ENCODE measurements at regions not wholly inside any gene's neighbourhood (a gene's known extent, or its start where the extent isn't known, plus 50 kb on each side); places are given as distances from the start of the nearest gene placed in this dataset.

GRCh38 chr5:97420646-97421045 is 237.6 kb upstream of the RIOK2 start:
- no peaks in the 10 kb centered on the region for H3K27me3 ChIP-seq (ENCODE audit: control insufficient read depth in 4 of 4, insufficient read depth in 4 of 4, low read length in 3 of 4)
- 42% methylated on average over 1 of the region's 1 CpG for WGBS
- H3K4me3 ChIP-seq (ENCODE audit: low read depth in 1 of 3, low read length in 3 of 3) = no peak overlapping the region
- H3K9me3 ChIP-seq (ENCODE audit: control insufficient read depth in 4 of 4, low read length in 3 of 4) = no peaks in the 10 kb centered on the region
- H3K27ac ChIP-seq (ENCODE audit: low read depth in 1 of 2, low read length in 2 of 2) = no peak overlapping the region
- no peak overlapping the region for H3K9ac ChIP-seq (ENCODE audit: low read depth in 1 of 2, low read length in 2 of 2)
- TF ChIP-seq SP1 (IDR thresholded peaks at IDR 0.05) = no peak
- TF ChIP-seq TAF1 (conservative IDR thresholded peaks at IDR 0.05) = no peak
- TF ChIP-seq EGR1 (IDR thresholded peaks at IDR 0.05; ENCODE audit: low read depth in 2 of 2) = no peak
- TF ChIP-seq JUND (IDR thresholded peaks at IDR 0.05) = no peak
- no peak for TF ChIP-seq NR2F2 (IDR thresholded peaks at IDR 0.05)
- TF ChIP-seq GABPA (IDR thresholded peaks at IDR 0.05 in 1 of 2, conservative IDR thresholded peaks at IDR 0.05 in 1 of 2) = no peak
- TF ChIP-seq RAD21 (IDR thresholded peaks at IDR 0.05) = no peak
- no peak for TF ChIP-seq FOXA2 (IDR thresholded peaks at IDR 0.05)
- TF ChIP-seq ATF3 (IDR thresholded peaks at IDR 0.05) = no peak
- no peak for TF ChIP-seq RXRA (IDR thresholded peaks at IDR 0.05)
- no peak for TF ChIP-seq REST (IDR thresholded peaks at IDR 0.05)
- TF ChIP-seq ZBTB33 (IDR thresholded peaks at IDR 0.05) = no peak
- no peak for TF ChIP-seq YY1 (IDR thresholded peaks at IDR 0.05)
- no peaks in the 10 kb centered on the region for H3K4me1 ChIP-seq (ENCODE audit: control insufficient read depth in 4 of 4, insufficient read depth in 4 of 4, low read length in 3 of 4)
- no peaks in the 10 kb centered on the region for H3K36me3 ChIP-seq (ENCODE audit: control insufficient read depth in 4 of 4, insufficient read depth in 3 of 4, low read depth in 1 of 4, low read length in 3 of 4)
- no peak for DNase-seq (ENCODE audit: low spot score)

DNA sequence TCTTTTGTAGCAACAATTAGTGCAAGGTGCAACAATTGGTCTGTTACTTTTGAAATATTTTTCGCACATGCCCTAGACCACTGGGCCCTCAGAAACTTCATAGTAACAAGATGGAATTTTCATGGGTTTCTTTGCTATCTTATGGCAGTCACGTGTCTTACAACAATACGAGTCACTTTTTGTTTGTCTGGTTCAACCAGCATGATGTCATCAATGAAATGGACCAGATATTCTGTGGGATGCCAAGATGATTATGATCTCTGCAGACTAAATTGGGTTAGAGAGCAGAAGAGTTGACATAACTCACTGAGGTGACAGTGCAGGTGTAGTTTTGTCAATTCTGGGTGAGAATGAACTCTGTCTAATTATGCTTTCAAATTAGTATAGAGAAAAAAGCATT is 239.6 kb upstream of the RIOK2 start:
- H3K27ac ChIP-seq (ENCODE audit: low read depth in 1 of 2, low read length in 2 of 2) = no peak overlapping the region
- H3K36me3 ChIP-seq (ENCODE audit: control insufficient read depth in 4 of 4, insufficient read depth in 3 of 4, low read depth in 1 of 4, low read length in 3 of 4) = no peaks in the 10 kb centered on the region
- H3K27me3 ChIP-seq (ENCODE audit: control insufficient read depth in 4 of 4, insufficient read depth in 4 of 4, low read length in 3 of 4) = no peaks in the 10 kb centered on the region
- no peak overlapping the region for H3K9ac ChIP-seq (ENCODE audit: low read depth in 1 of 2, low read length in 2 of 2)
- H3K4me3 ChIP-seq (ENCODE audit: low read depth in 1 of 3, low read length in 3 of 3) = no peak overlapping the region
- DNase-seq (ENCODE audit: low spot score) = no peak
- WGBS = 86% methylated on average over 3 of the region's 3 CpGs
- H3K9me3 ChIP-seq (ENCODE audit: control insufficient read depth in 4 of 4, low read length in 3 of 4) = no peaks in the 10 kb centered on the region
- H3K4me1 ChIP-seq (ENCODE audit: control insufficient read depth in 4 of 4, insufficient read depth in 4 of 4, low read length in 3 of 4) = no peaks in the 10 kb centered on the region
- TF ChIP-seq SP1 (IDR thresholded peaks at IDR 0.05) (no peak), FOXA1 (IDR thresholded peaks at IDR 0.05) (no peak), ZBTB33 (IDR thresholded peaks at IDR 0.05) (no peak), YY1 (IDR thresholded peaks at IDR 0.05) (no peak), JUND (IDR thresholded peaks at IDR 0.05) (no peak), RXRA (IDR thresholded peaks at IDR 0.05) (no peak), FOXA2 (IDR thresholded peaks at IDR 0.05) (no peak), TAF1 (conservative IDR thresholded peaks at IDR 0.05) (no peak)
- TF ChIP-seq, protein P1, sequence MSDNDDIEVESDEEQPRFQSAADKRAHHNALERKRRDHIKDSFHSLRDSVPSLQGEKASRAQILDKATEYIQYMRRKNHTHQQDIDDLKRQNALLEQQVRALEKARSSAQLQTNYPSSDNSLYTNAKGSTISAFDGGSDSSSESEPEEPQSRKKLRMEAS (IDR thresholded peaks at IDR 0.05) = no peak

All from liver (tissue), 7 donors.